ENCODE measurements at regions not wholly inside any gene's neighbourhood (a gene's known extent, or its start where the extent isn't known, plus 50 kb on each side); places are given as distances from the start of the nearest gene placed in this dataset.
A peak's percentile ranks its signal among the peaks of the same experiment; 100 is the strongest.

DNA sequence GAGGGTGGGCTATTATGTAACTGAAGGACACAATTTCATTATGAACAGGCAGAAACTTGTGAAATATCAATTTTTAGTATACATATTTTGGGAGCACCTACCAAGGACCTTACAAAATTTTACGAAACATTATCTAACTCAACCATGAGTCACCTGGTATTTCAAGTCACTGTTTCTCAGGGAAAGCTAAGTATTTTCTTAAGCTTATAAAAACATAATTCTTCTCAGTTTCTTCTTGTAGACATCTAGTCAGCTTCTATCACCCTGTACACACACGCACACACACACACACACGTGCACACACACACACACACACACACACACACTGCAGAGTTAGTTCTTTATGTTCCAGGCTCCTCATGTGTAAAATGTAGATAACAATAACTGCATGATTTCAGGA, 658.3 kb downstream of the TUSC7 start:
- TF ChIP-seq, protein P1, sequence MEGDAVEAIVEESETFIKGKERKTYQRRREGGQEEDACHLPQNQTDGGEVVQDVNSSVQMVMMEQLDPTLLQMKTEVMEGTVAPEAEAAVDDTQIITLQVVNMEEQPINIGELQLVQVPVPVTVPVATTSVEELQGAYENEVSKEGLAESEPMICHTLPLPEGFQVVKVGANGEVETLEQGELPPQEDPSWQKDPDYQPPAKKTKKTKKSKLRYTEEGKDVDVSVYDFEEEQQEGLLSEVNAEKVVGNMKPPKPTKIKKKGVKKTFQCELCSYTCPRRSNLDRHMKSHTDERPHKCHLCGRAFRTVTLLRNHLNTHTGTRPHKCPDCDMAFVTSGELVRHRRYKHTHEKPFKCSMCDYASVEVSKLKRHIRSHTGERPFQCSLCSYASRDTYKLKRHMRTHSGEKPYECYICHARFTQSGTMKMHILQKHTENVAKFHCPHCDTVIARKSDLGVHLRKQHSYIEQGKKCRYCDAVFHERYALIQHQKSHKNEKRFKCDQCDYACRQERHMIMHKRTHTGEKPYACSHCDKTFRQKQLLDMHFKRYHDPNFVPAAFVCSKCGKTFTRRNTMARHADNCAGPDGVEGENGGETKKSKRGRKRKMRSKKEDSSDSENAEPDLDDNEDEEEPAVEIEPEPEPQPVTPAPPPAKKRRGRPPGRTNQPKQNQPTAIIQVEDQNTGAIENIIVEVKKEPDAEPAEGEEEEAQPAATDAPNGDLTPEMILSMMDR (IDR thresholded peaks at IDR 0.05; ENCODE audit: low read depth, low read length): no peak
- POLR2A ChIA-PET: interaction anchor here (0.6 kb wide), 1 partner anchor 121 kb away, joined by 4 read pairs; no protein-coding TSS in a partner anchor
- no peak overlapping the region for H3K4me3 ChIP-seq (ENCODE audit: low read depth, low read length)
- CTCF ChIA-PET: interaction anchor here (0.9 kb wide), 1 partner anchor 158 kb away, joined by 3 read pairs; no protein-coding TSS in a partner anchor
- H3K9me3 ChIP-seq (ENCODE audit: control insufficient read depth, insufficient read depth, low read length): no peaks in the 10 kb centered on the region
- no peak overlapping the region for H3K27ac ChIP-seq (ENCODE audit: low read depth, low read length)
- DNase-seq (ENCODE audit: low read depth, low spot score): no peak
- no peaks in the 10 kb centered on the region for H3K27me3 ChIP-seq (ENCODE audit: control insufficient read depth, insufficient read depth, low read length)

DNA sequence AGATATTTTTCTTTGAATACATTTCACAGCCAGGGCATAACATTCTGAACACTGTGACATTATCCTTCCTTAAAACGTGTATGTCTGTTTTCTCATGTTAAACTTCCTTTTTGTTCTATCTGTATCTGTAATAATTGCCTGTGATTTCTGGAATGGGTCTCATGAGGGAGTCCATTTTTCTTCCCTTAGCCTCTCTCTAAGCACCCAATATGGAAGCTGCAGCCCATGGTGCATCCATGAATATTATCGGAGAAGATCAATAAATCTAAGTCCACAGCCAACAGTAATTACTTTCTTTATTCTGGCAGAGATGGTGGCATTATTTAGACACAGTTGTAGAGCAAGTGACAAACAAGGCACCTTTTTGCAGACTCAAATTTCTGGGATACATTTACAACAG, 671.1 kb downstream of the TUSC7 start:
- ChIA-PET CTCF (no interaction called here), POLR2A (no interaction called here)
- Histone ChIP-seq H3K4me3 (ENCODE audit: low read depth, low read length) (no peak overlapping the region), H3K27ac (ENCODE audit: low read depth, low read length) (no peak overlapping the region), H3K9me3 (ENCODE audit: control insufficient read depth, insufficient read depth, low read length) (no peaks in the 10 kb centered on the region), H3K27me3 (ENCODE audit: control insufficient read depth, insufficient read depth, low read length) (no peaks in the 10 kb centered on the region)
- DNase-seq (ENCODE audit: low read depth, low spot score): no peak
- TF ChIP-seq, protein P1 (IDR thresholded peaks at IDR 0.05; ENCODE audit: low read depth, low read length): no peak

DNA sequence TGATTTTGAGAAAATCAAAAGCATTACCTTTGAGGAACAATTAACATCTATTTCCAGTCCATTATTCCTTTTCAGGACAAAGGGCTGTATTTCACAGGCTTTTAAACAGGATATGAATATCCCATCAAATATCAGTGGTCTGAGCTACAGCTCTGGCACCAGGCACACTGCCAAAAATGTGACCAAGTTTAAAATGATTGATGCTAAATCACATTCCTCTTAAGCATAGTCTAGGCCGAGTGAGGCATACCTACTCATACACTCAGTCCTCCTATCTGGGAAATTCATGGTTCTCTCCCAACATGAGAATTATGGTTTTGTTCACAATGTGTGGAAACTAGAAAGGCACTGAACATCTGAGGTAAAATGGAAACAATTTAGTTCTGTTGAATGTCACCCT, 683.5 kb downstream of the TUSC7 start:
- Histone ChIP-seq H3K4me3 (ENCODE audit: low read depth, low read length) (no peak overlapping the region), H3K9me3 (ENCODE audit: control insufficient read depth, insufficient read depth, low read length) (no peaks in the 10 kb centered on the region), H3K27me3 (ENCODE audit: control insufficient read depth, insufficient read depth, low read length) (no peaks in the 10 kb centered on the region), H3K27ac (ENCODE audit: low read depth, low read length) (no peak overlapping the region)
- no peak for DNase-seq (ENCODE audit: low read depth, low spot score)
- ChIA-PET CTCF (no interaction called here), POLR2A (no interaction called here)
- TF ChIP-seq, protein P1 (IDR thresholded peaks at IDR 0.05; ENCODE audit: low read depth, low read length): no peak

DNA sequence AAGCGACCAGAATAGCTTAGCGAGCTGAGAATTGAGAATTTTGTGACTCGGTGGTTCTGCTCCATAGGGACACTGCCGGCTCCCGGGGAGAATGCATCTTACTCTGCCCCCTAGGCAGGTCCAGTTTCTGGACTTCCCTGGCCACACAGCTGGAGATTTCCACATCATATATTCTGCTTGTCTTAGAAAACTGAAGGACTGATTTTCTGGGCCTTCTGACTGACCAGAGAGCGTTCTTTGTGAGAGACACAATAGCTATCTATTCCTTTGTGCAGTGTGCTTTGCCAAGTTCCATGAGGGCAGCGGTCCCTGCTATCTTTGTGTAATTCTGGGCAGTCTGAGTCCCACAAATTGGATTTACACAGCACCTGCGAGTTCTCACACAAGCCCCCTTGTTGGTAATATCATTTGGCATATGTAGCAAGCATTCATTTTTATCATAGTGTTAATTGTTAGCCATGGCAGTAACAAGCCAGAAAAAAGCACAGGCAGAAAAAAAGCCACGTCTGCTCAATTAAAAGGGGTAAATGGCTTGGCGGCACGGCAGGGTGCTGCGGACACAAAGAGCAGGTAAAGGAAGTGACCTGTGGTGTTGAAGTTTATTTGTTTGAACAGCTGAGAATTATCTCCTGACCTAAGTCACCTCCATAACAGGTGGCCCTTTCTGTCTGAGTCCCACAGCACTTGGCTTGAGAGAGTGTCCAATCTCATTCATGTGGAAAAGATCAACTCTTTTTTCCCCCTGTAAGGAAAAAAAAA, 688.7 kb downstream of the TUSC7 start:
- no peak overlapping the region for H3K4me3 ChIP-seq (ENCODE audit: low read depth, low read length)
- POLR2A ChIA-PET: no interaction called here
- no peak overlapping the region for H3K27ac ChIP-seq (ENCODE audit: low read depth, low read length)
- TF ChIP-seq, protein P1 (IDR thresholded peaks at IDR 0.05; ENCODE audit: low read depth, low read length): no peak
- no peak for DNase-seq (ENCODE audit: low read depth, low spot score)
- H3K27me3 ChIP-seq (ENCODE audit: control insufficient read depth, insufficient read depth, low read length): no peaks in the 10 kb centered on the region
- CTCF ChIA-PET: interaction anchor here (1.1 kb wide), 1 partner anchor 627 kb away, joined by 3 read pairs; no protein-coding TSS in a partner anchor
- no peaks in the 10 kb centered on the region for H3K9me3 ChIP-seq (ENCODE audit: control insufficient read depth, insufficient read depth, low read length)

DNA sequence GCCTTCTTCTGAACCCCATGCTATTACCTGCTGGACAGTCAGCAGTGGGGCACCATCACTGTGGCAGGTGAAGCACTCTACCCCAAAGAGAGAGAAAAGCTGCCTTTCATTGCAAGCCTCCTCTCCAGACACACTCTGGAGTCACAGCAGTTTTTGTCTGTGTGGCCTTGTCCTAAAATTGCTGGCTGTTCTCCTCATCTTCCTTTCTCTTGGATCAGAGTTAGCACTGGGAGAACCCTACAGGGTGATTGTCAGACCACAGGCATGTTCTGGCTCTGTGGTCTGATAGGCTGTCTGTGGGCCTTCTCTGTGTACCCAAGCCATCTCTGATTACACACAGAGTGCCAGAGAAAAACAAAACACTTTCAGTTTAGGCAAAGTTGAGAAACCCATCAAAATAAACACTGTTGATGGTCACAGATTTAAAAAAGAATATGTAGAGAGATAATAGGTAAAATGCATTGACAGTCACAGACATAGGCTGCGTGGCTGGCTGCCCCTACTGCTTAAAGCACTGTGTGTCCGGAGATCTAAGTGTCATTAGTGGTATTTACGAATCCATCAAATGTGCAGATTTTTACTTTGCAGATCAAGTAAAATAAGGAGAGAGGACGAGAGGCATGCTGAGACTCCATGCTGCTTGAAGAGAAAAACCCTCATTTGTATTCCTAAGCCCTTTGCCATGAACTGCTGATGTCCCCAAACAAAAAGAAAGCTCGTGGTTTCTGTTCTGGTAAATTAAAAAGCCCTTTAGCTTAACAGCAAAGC, 689.9 kb downstream of the TUSC7 start:
- ChIA-PET CTCF (interaction anchor here (0.9 to 1.4 kb wide), 3 partner anchors 40 to 380 kb away, joined by 3 to 4 read pairs (median 3); no protein-coding TSS in a partner anchor), POLR2A (no interaction called here)
- no peak overlapping the region for H3K27ac ChIP-seq (ENCODE audit: low read depth, low read length)
- H3K4me3 ChIP-seq (ENCODE audit: low read depth, low read length): no peak overlapping the region
- DNase-seq (ENCODE audit: low read depth, low spot score): peak; percentile 53
- no peaks in the 10 kb centered on the region for H3K9me3 ChIP-seq (ENCODE audit: control insufficient read depth, insufficient read depth, low read length)
- TF ChIP-seq, protein P1 (IDR thresholded peaks at IDR 0.05; ENCODE audit: low read depth, low read length): no peak
- no peaks in the 10 kb centered on the region for H3K27me3 ChIP-seq (ENCODE audit: control insufficient read depth, insufficient read depth, low read length)
